ENCODE measurements at regions not wholly inside any gene's neighbourhood (a gene's known extent, or its start where the extent isn't known, plus 50 kb on each side); places are given as distances from the start of the nearest gene placed in this dataset.

DNA sequence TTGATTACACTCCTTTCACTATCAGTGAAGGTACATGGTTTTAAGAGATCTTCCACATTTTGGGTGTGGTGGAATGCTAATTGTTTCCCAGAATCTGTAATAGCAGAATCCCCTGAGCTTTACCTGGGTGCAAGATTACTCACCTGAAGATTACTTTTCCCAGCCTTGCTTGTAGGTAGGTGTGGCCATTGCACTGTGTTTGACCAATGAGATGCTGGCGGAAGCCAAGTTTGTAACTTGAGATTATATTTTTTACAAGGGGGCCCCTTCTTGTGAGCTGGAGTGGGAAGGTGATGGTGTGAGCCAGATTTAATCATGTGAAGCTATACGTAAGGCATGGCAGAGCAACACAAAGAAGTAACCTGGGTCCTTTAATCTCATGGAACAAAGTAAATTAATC, 294.3 kb downstream of the TOX3 start:
- TF ChIP-seq, protein P1, sequence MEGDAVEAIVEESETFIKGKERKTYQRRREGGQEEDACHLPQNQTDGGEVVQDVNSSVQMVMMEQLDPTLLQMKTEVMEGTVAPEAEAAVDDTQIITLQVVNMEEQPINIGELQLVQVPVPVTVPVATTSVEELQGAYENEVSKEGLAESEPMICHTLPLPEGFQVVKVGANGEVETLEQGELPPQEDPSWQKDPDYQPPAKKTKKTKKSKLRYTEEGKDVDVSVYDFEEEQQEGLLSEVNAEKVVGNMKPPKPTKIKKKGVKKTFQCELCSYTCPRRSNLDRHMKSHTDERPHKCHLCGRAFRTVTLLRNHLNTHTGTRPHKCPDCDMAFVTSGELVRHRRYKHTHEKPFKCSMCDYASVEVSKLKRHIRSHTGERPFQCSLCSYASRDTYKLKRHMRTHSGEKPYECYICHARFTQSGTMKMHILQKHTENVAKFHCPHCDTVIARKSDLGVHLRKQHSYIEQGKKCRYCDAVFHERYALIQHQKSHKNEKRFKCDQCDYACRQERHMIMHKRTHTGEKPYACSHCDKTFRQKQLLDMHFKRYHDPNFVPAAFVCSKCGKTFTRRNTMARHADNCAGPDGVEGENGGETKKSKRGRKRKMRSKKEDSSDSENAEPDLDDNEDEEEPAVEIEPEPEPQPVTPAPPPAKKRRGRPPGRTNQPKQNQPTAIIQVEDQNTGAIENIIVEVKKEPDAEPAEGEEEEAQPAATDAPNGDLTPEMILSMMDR (IDR thresholded peaks at IDR 0.05; ENCODE audit: control extremely low read depth, extremely low read depth, low read depth, missing control alignments) = no peak
- ChIA-PET CTCF (no interaction called here), POLR2A (no interaction called here)

DNA sequence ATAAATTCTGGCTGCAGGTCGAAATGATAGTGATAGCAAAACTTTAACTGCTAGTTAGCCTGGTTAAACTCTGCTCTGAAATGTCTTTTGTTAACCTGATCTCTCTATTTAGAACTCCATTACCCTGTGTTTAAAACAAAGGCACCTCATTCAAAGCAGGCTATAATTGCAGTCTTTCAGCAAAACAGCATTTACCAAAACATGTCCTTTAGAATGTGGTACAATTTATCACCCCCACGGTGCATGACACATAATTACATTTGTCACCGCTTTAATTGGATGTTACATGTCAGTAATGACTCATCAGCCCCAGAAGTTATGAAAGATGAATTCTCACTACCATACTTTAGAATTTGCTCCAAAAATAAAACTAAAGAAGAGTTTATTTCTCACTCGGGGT, 295.4 kb downstream of the TOX3 start:
- no peak for DNase-seq (ENCODE audit: extremely low spot score)
- TF ChIP-seq, protein P1 (IDR thresholded peaks at IDR 0.05; ENCODE audit: control extremely low read depth, extremely low read depth, low read depth, missing control alignments) = no peak
- ChIA-PET POLR2A (no interaction called here), CTCF (no interaction called here)

More for the DNA sequence above, 294.3 kb downstream of the TOX3 start:
- no peak for DNase-seq (ENCODE audit: extremely low spot score)

DNA sequence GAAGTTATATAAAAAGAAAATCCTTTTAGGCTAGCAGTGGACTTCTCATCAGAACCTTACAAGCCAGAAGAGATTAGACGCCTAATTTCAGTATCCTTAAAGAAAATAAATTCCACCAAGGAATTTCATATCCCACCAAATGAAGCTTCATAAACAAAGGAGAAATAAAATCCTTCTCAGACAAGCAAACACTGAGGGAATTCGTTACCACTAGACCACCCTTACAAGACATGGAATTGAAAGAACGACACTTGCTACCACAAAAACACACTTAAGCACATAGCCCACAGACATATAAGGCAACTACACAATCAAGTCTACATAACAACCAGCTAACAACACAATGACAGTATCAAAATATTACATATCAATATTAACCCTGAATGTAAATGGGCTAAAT, 299.2 kb downstream of the TOX3 start:
- ChIA-PET CTCF (no interaction called here), POLR2A (no interaction called here)
- no peak for DNase-seq (ENCODE audit: extremely low spot score)
- TF ChIP-seq, protein P1 (IDR thresholded peaks at IDR 0.05; ENCODE audit: control extremely low read depth, extremely low read depth, low read depth, missing control alignments) = no peak

DNA sequence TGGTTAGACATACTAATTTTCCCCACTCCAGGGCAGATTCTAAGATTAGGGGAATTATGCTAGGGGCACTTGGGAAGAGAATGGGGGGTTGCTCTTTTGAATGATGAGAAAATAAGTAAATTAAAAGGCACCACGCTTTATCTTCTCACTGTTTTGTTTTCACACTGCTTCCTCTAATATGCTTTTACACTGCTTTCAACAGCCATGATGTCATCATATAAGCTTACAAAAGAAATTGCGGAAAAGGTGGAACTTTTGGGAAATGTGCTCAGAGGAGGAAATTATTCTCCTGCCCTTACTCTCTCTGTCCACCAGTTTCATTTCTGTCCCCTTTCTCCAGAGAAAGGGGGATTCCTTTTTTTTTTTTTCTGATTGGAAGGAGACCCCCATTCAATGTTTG, 308.2 kb downstream of the TOX3 start:
- ChIA-PET POLR2A (no interaction called here), CTCF (interaction anchor here (1.4 kb wide), 1 partner anchor 47 kb away, joined by 5 read pairs; no protein-coding TSS in a partner anchor)
- no peak for DNase-seq (ENCODE audit: extremely low spot score)
- TF ChIP-seq, protein P1 (IDR thresholded peaks at IDR 0.05; ENCODE audit: control extremely low read depth, extremely low read depth, low read depth, missing control alignments) = no peak

DNA sequence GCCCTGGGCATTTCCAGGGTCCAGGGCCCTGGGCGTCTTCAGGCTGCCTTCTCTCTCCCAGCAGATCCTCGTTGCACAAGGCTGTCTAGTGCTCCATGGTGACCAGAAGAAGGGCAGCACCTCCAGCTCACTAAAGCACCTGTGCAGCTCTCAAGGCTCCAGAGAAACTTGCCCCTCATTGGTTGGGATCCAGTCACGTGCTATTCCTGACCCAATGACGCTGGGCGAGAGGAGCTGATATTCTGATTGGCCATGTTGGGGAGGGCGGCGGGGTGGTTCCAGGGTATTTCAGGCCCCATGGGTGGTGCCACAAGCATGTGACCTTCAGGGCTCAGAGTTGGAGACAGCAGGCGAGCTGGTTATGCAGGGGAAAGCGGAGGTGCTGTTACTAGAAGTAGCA, 309.1 kb downstream of the TOX3 start:
- DNase-seq (ENCODE audit: extremely low spot score) = no peak
- CTCF ChIA-PET = interaction anchor here (1.4 kb wide), 1 partner anchor 46 kb away, joined by 5 read pairs; no protein-coding TSS in a partner anchor
- TF ChIP-seq, protein P1 (IDR thresholded peaks at IDR 0.05; ENCODE audit: control extremely low read depth, extremely low read depth, low read depth, missing control alignments) = no peak
- POLR2A ChIA-PET = no interaction called here

DNA sequence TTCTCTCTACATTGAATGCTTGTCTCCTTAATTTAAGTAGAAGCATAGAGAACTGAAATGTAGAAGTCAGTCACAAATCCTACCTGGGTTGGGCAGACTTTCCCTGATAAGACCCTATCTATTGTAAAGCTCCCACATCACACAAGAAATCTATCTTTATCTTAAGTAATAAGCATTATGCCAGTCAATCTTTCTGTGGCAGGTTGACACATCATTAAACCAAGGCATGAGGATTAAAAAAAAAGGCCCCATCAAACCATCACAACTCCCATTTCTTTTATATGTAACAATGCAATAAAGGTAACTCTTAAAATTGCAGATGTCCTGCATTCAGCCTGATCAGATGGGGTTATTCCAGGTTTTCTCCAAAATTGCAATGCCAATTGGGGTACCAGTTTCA, 311.8 kb downstream of the TOX3 start:
- CTCF ChIA-PET = no interaction called here
- TF ChIP-seq, protein P1 (IDR thresholded peaks at IDR 0.05; ENCODE audit: control extremely low read depth, extremely low read depth, low read depth, missing control alignments) = no peak
- DNase-seq (ENCODE audit: extremely low spot score) = no peak
- POLR2A ChIA-PET = no interaction called here

DNA sequence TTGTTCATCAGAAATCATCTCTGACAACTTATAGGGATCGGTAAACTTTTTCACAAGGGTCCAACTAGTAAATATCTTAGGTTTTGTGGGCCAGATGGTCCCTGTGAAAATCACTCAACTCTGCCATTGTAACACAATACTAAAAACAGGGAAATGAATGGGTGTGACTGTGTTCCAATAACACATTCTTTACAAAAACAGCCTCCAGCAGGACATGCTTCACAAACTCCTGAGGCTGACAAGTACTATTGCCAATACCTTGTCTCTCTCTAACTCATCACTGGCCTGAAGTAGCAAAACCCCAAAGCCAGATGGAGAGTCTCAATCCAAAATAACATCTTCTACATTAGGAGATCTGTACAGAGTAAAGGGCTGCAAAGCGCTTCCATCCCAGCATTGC, 312.3 kb downstream of the TOX3 start:
- CTCF ChIA-PET = no interaction called here
- TF ChIP-seq, protein P1 (IDR thresholded peaks at IDR 0.05; ENCODE audit: control extremely low read depth, extremely low read depth, low read depth, missing control alignments) = no peak
- POLR2A ChIA-PET = no interaction called here
- DNase-seq (ENCODE audit: extremely low spot score) = no peak

All from GM10248 (cell line).